Activated CD4-positive, alpha-beta T cell treated with anti-CD3 and anti-CD28 coated beads, Interleukin-2, amount 10 ng/mL, durations not matched to agents 7 days and 5 days (primary cell): ENCODE measurements at regions not wholly inside any gene's neighbourhood (a gene's known extent, or its start where the extent isn't known, plus 50 kb on each side); places are given as distances from the start of the nearest gene placed in this dataset.

Source experiments
- CTCF ChIA-PET: fragments of 350-600 bp; sonication (Branson Sonifier 250); formaldehyde crosslinking; loops from one replicate; lab custom pipeline; 2021; ENCODE audit warnings: antibody characterized with exemption; lab: Charles Lee
- POLR2A ChIA-PET: fragments of 350-600 bp; sonication (Branson Sonifier 250); formaldehyde crosslinking; loops from one replicate; lab custom pipeline; 2021; ENCODE audit warnings: antibody characterized with exemption; lab: Charles Lee
- DNase-seq: peaks from one replicate; pipeline ENCODE4 v3.0.0-alpha.2; 2020
- H3K27ac Mint-ChIP-seq: one replicate; pipeline ENCODE4 v1.8.0; 2021; ENCODE audit warnings: mild to moderate bottlenecking, moderate library complexity, mixed read lengths
- H3K27me3 Mint-ChIP-seq: one replicate; pipeline ENCODE4 v1.8.0; 2021; ENCODE audit warnings: mixed read lengths
- H3K36me3 Mint-ChIP-seq: one replicate; pipeline ENCODE4 v1.8.0; 2021; ENCODE audit warnings: low read depth, mixed read lengths
- H3K4me1 Mint-ChIP-seq: one replicate; pipeline ENCODE4 v1.8.0; 2021; ENCODE audit warnings: mixed read lengths
- H3K4me3 Mint-ChIP-seq: one replicate; pipeline ENCODE4 v1.8.0; 2021; ENCODE audit warnings: mild to moderate bottlenecking, moderate library complexity, mixed read lengths
- H3K9me3 Mint-ChIP-seq: one replicate; pipeline ENCODE4 v1.8.0; 2021; ENCODE audit warnings: mixed read lengths

DNA sequence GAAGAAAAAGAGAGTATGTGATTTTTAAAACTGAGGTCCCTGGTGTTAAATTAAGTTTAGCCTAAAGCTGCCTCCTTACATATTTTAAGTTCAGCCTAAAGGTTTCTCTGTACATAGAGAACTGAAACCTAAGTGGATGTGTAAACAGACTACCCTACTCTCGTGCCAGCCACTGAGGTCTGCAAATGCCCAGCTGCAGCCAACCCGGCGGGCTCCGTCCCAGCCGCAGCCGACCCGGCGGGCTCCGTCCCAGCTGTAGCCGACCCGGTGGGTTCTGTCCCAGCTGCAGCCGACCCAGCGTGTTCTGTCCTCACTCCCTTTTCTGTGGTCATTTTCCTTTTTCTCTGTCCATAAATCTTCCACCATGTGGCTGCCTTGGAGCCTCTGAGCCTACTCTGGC, 97.2 kb upstream of the SFSWAP start:
- ChIA-PET POLR2A (no interaction called here), CTCF (no interaction called here)
- Mint-ChIP-seq H3K27ac (no peak overlapping the region), H3K36me3 (no peaks in the 10 kb centered on the region), H3K4me1 (peaks cover 11% of the 10 kb centered on the region), H3K9me3 (no peaks in the 10 kb centered on the region), H3K4me3 (no peak overlapping the region), H3K27me3 (no peaks in the 10 kb centered on the region)
- no peak for DNase-seq

DNA sequence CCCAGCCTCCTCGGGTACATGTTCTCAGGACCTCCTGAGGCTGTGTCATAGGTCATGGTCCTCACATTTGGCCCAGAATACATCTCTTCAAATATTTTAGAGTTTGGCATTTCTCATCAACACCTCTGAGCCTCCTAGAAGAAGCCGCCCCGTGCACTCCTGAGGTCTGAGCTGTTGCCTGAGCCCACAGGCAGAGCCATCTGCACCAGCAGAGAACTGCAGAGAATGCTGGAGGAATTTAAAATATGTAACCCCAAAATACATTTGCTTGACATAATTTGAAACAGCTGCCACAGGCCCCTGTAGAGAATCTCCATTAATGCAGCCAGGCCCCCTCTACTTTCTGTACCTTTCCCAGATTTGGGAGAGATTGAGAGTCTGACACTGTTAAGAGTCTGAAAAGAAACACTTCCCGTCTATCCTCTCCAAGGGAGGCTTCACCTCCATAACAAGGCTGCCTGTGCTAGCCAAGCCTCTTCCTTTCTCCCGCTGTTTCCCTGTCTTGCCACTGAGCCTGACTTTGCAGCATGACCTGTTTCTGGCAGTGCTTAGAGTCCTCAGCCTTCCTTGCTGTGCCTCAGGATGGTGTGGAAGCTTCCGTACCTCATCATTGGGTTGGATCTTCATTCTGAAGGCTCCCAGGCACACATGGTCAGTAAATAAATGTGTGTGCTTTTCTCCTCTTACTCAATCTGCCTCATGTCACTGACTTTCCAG, 95.4 kb upstream of the SFSWAP start:
- DNase-seq, result no peak
- Mint-ChIP-seq H3K4me3 (no peak overlapping the region), H3K36me3 (no peaks in the 10 kb centered on the region), H3K4me1 (no peaks in the 10 kb centered on the region), H3K27ac (no peak overlapping the region), H3K9me3 (no peaks in the 10 kb centered on the region), H3K27me3 (peaks cover 2% of the 10 kb centered on the region)
- POLR2A ChIA-PET, result no interaction called here
- CTCF ChIA-PET, result interaction anchor here (0.9 kb wide), 1 partner anchor 21 kb away, joined by 3 read pairs; no protein-coding TSS in a partner anchor

DNA sequence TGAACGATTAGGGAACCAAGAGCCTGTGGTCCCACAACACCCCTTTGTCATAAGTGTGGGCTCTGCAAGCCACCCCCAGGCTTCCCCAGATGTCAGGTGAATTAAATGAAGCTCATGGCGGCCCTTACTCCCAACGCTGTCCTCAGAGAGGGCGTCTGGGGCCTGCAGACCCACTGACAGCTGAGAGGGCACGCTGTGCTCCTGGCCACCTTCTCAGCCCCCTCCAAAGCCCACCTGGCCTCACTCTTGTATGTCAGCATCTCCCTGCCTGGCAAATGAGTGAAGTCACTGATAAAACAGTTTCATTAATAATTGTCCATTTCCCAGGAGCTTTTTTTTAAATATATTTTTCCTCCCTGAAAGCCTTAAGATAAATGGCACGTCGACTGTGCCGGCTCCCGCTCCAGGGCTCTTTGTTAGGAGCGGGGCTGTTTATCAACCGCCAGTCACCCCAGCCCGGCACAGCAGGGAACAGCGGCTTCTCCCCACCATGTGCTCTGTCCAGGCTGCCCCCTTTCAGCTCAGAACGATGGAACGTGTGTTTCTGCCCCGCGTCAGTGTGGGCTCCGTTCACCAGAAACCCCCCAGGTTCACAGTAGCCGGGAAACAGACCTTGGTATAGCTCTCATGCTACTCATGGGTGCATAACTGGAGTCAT, 94.7 kb upstream of the SFSWAP start:
- Mint-ChIP-seq H3K9me3 (no peaks in the 10 kb centered on the region), H3K27ac (no peak overlapping the region), H3K27me3 (peaks cover 2% of the 10 kb centered on the region), H3K36me3 (no peaks in the 10 kb centered on the region), H3K4me3 (no peak overlapping the region), H3K4me1 (no peaks in the 10 kb centered on the region)
- ChIA-PET POLR2A (no interaction called here), CTCF (interaction anchor here (0.9 kb wide), 1 partner anchor 20 kb away, joined by 3 read pairs; no protein-coding TSS in a partner anchor)
- no peak for DNase-seq

DNA sequence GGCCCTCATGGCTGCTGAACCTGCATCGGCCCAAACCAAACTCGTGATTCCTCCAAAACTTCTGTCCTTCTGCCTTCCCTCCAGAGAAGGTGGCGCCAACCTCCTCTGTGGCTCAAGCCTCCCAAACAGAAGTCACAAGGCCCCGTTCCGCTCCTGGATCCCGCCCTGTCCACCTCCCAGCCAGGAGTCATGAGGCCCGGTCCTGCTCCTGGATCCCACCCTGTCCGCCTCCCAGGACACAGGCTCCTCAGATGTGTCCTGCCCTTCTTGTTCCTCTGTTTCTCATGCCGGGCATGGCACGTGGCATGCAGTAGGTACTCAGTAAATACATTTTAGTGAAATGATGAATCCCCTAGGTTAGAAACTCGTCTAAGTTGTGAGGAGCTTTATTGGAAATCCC, 94.2 kb upstream of the SFSWAP start:
- CTCF ChIA-PET, result no interaction called here
- DNase-seq, result no peak
- Mint-ChIP-seq H3K9me3 (no peaks in the 10 kb centered on the region), H3K36me3 (no peaks in the 10 kb centered on the region), H3K4me3 (no peak overlapping the region), H3K4me1 (no peaks in the 10 kb centered on the region), H3K27ac (no peak overlapping the region), H3K27me3 (peaks cover 2% of the 10 kb centered on the region)
- POLR2A ChIA-PET, result no interaction called here

DNA sequence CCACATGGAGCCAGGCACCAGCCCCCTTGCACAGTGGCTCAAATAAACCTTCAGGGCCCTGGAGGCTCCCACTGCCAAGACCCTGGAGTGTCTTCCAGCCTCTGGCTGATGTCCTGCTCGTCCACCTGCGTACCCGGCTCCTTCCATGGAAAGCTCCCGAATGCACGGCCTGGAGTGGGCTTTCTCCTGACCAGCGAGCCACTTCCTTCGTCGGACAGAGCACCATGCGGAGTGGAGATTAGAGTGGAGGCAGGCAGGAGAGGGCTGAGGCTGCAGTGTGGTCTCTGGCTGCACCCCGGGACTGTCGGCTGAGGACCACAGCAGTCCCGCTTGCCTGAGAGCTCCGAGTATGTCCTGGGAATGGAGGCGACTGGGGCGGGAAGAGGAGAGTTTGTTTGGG, 93.7 kb upstream of the SFSWAP start:
- Mint-ChIP-seq H3K4me3 (no peak overlapping the region), H3K27ac (no peak overlapping the region), H3K27me3 (peaks cover 2% of the 10 kb centered on the region), H3K36me3 (no peaks in the 10 kb centered on the region), H3K4me1 (no peaks in the 10 kb centered on the region), H3K9me3 (no peaks in the 10 kb centered on the region)
- no peak for DNase-seq
- ChIA-PET CTCF (no interaction called here), POLR2A (no interaction called here)

DNA sequence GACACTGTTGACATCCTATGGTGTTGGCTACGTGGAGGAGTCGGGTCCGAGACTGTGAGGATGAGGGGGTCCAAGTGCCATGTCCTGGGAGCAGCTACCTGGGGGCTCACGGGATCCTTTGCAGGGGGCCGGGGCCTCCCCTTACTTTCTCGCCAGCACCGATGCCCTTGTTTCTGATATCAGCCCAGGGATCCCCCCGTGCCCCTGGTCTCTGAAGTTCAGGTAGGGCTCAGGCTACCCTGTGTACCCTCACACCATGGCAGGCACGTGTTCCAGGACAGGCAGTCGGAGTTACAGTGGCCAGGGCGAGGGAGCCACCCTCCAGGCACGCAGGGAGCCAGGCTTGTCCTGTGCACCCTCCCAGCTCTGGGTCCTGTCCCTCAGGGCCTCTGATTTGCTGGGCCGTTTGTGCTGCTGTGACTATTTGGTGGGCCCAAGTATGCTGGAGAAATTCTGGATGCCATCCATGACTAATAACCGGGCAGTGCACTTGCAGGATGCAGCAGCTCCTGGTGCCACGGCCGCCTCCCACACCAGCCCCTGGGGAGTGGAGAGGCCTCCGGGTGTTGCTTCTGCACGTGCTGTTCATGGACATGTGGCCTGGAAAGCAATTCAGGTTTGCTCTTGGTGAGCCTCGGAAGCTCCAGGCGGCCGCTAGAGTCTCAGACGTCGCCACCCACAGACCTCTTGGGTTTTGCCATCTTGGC, 93.1 kb upstream of the SFSWAP start:
- Mint-ChIP-seq H3K4me3 (no peak overlapping the region), H3K36me3 (no peaks in the 10 kb centered on the region), H3K27me3 (peaks cover 2% of the 10 kb centered on the region), H3K27ac (no peak overlapping the region), H3K9me3 (no peaks in the 10 kb centered on the region), H3K4me1 (no peaks in the 10 kb centered on the region)
- no peak for DNase-seq
- ChIA-PET CTCF (interaction anchor here (0.6 kb wide), 1 partner anchor 23 kb away, joined by 4 read pairs; no protein-coding TSS in a partner anchor), POLR2A (no interaction called here)

DNA sequence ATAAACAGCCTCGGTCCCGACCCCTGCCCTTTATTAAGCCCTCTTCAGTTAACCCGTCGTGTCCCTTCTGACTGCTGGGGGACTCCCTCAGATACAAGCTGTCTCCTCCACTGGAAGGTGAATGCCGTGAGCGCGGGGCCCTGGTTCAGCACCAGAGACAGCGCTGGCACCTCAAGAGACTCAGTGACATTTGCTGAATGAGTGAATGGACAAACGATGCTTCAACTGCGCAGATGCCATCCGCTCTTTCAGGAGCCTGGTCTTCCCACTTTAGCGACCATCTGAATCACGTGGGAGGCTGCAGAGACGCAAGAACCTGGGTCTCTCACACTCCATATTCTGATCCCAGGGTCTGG, 92.6 kb upstream of the SFSWAP start:
- ChIA-PET POLR2A (no interaction called here), CTCF (interaction anchor here (0.6 kb wide), 1 partner anchor 23 kb away, joined by 4 read pairs; no protein-coding TSS in a partner anchor)
- Mint-ChIP-seq H3K4me3 (no peak overlapping the region), H3K36me3 (no peaks in the 10 kb centered on the region), H3K27ac (no peak overlapping the region), H3K4me1 (no peaks in the 10 kb centered on the region), H3K27me3 (peaks cover 2% of the 10 kb centered on the region), H3K9me3 (no peaks in the 10 kb centered on the region)
- no peak for DNase-seq

DNA sequence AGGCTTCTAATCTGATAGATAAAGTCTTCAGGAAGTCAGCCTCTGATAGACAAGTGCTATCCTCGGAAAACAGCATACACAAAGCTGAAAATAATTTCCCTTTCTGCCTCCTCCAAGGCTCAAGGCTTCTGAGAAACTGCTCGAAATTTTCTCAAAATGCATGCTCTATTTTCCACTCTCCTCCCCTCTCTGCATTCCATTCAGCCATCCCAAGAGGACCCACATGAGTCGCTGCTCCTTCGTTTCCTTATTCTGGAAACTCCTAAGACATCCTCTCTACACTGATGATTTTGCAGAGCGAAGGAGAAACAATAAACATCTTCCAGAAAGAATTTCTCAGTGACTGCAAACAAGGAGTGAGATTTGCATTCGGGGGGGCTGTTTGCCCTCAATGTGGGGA, 92.2 kb upstream of the SFSWAP start:
- POLR2A ChIA-PET, result no interaction called here
- CTCF ChIA-PET, result interaction anchor here (0.6 kb wide), 1 partner anchor 23 kb away, joined by 4 read pairs; no protein-coding TSS in a partner anchor
- Mint-ChIP-seq H3K27ac (no peak overlapping the region), H3K4me1 (no peaks in the 10 kb centered on the region), H3K27me3 (peaks cover 2% of the 10 kb centered on the region), H3K36me3 (no peaks in the 10 kb centered on the region), H3K4me3 (no peak overlapping the region), H3K9me3 (no peaks in the 10 kb centered on the region)
- no peak for DNase-seq

DNA sequence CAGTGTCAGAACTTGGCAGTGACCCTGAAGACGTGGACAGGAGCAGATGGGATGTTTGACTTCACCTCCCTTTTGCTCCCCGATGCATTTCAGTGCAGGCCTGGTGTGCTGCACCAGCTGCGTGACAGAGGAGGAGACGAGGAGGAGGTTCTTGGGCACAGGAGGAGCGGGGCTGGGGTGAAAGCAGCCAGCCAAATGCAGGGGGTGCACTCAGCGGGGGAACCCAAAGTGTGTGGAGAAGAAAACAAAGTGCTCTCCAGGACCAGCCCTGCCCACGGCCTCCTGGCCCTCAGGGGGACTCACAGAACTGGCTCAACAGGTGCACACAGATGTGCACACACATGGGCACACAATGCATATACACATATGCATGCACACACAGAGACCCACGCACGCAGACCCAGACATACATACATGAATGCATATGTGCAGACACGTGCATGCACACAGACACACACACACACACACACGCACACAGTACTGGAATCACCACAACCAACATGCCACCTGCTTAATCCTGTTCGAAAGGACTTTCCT, 91.7 kb upstream of the SFSWAP start:
- no peak for DNase-seq
- H3K4me3 Mint-ChIP-seq, result no peak overlapping the region
- no peaks in the 10 kb centered on the region for H3K9me3 Mint-ChIP-seq
- H3K36me3 Mint-ChIP-seq, result no peaks in the 10 kb centered on the region
- ChIA-PET POLR2A (no interaction called here), CTCF (no interaction called here)
- peaks cover 2% of the 10 kb centered on the region for H3K27me3 Mint-ChIP-seq
- no peak overlapping the region for H3K27ac Mint-ChIP-seq
- no peaks in the 10 kb centered on the region for H3K4me1 Mint-ChIP-seq

DNA sequence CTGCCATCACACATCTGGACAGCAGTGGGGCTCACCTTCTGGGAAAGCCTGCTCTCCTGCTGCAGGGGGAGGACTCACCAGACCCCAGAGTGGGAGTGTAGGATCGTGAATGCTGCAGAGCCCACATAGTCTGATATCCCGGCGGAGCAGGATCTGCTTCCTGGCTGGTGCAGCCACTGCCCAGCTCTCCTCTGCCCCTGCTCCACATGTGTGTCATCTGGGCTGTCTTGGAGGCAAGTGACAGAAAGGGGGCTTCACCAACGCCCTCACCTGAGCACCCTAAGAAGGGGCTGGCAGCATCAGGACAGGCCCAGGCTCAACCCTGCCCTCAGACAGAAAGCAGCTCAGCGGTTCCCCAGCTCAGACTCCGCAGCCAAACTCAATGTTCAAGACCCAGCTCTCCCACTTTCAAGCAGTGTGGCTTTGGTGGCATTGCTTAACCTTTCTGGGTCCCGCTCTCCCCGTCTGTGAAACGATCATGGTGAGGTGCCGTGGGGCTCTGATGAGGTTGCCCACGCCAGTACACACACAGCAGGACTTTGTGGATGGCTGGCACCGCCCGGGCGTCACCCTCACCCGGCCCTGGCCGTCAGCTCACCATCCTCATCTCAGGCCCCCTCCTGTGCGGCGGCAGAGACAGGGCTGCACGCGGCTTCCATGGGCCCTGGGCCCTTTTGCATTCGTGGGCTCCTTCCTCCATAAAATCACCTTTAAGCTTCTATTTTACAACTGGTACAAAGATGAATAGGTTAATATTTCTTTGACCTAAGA, 91.0 kb upstream of the SFSWAP start:
- Mint-ChIP-seq H3K27me3 (peaks cover 2% of the 10 kb centered on the region), H3K9me3 (no peaks in the 10 kb centered on the region), H3K4me3 (no peak overlapping the region), H3K27ac (no peak overlapping the region), H3K4me1 (no peaks in the 10 kb centered on the region), H3K36me3 (no peaks in the 10 kb centered on the region)
- no peak for DNase-seq
- ChIA-PET CTCF (no interaction called here), POLR2A (no interaction called here)

DNA sequence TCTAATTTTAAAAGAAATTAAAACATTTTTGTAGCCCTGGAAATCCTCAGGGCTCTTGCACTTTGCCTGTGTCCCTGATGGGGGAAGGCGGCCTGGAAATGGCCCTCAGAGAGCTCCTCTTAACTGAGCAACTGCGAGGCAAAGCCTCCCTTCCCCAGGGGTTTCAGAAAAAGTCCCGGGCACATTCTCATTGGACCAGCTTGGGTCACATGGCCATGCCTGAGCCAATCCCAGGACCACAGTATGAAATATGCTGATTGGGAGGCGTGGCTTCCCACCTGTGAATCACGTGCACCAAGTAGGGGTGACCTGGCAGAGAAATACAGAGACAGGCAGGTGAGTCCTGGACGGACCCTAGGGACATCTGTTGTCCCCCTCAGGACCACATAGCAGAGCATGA, 90.4 kb upstream of the SFSWAP start:
- Mint-ChIP-seq H3K4me1 (no peaks in the 10 kb centered on the region), H3K36me3 (no peaks in the 10 kb centered on the region), H3K27me3 (peaks cover 2% of the 10 kb centered on the region), H3K9me3 (peaks cover 4% of the 10 kb centered on the region), H3K4me3 (no peak overlapping the region), H3K27ac (no peak overlapping the region)
- ChIA-PET POLR2A (no interaction called here), CTCF (no interaction called here)
- DNase-seq, result no peak

DNA sequence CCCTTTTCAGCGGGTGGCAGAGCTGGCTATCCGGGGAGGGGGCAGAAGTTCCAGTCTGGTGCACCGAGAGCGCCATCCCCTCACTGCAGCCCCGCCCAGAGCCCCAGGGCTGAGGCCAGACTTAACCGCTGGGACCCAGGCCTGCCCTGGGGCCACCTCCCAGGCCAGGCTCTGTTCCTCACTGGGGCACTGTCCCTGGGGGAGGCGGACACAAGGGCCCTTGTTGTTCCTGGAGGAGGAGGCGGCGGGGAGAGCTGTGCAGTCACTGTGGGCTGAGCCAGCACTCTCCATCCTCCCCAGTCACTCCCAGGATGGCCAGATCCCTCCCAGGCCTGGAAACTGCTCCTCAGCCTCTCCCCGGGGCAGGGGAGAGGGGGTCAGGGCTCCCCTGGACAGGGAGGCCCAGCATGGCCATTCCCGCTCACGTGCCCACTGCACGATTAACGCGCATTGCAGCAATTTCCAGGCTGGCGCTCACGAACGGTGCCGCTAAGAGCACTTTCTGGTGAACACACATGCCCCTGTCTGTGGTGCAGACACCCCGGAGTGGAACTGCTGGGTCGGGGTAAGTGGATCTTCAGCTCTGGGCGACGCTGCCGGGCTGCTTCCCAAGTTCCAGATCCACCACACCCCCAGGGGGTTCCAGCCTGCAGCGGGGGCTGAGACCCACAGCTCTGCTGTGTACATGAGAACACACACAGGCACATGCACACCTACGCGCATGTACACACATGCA, 89.8 kb upstream of the SFSWAP start:
- Mint-ChIP-seq H3K27me3 (peaks cover 2% of the 10 kb centered on the region), H3K9me3 (peaks cover 6% of the 10 kb centered on the region), H3K4me3 (no peak overlapping the region), H3K36me3 (peaks cover under 1% of the 10 kb centered on the region), H3K27ac (no peak overlapping the region), H3K4me1 (no peaks in the 10 kb centered on the region)
- no peak for DNase-seq
- POLR2A ChIA-PET, result no interaction called here
- CTCF ChIA-PET, result no interaction called here
